Embryonic facial prominence (tissue), 1 donor: ENCODE measurements at regions not wholly inside any gene's neighbourhood (a gene's known extent, or its start where the extent isn't known, plus 50 kb on each side); places are given as distances from the start of the nearest gene placed in this dataset.

ENCODE experiments used
- DNase-seq: peaks from one replicate; pipeline ENCODE4 v3.0.0-alpha.2; 2016; ENCODE audit errors: extremely low spot score

DNA sequence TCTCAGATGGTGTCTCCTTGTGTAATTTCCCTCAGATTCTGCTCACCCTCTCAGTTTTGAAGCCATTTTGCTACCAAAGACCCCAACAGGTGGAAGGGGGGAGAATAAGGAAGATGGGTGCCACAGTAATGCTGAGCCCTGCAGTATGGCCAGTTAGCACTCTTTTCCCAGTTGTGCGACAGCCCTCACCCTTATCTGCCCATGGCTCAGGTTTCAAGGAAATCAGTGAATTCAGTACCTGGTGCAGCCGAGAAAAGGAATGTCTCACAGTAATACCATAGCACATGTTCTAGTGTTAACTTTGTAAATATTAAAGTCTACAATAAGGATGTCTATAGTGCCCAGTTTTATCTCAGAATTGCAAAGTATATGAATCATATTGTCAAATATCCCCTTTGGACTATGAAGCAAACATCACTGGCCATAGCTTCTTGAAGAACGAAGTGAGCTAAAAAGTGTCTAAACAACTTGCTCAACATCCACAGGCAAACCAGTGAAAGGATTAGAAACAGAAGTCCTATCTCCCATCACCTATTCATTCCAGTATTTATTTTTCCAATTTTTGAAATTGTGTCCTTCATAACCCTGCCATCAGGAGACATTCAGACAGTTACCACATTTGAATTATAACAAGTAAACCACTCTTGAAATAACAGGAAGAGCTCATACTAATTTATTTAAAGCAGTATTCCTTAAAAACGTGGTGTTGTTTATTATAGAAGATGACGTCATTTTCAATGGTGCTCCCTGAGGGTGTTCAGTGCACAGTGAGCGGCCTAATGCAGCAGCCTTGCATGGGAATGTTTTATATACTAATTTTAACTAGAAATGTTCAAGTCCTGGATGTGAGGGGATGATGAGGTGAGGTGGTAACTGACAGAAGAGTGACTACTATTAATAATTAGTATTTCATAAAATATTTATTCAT lies 366.2 kb downstream of the TFAP2A start:
- DNase-seq = no peak

- DNase-seq = no peak
Observed at GRCh38 chr6:10042280-10042679, 372.6 kb downstream of the TFAP2A start.

DNA sequence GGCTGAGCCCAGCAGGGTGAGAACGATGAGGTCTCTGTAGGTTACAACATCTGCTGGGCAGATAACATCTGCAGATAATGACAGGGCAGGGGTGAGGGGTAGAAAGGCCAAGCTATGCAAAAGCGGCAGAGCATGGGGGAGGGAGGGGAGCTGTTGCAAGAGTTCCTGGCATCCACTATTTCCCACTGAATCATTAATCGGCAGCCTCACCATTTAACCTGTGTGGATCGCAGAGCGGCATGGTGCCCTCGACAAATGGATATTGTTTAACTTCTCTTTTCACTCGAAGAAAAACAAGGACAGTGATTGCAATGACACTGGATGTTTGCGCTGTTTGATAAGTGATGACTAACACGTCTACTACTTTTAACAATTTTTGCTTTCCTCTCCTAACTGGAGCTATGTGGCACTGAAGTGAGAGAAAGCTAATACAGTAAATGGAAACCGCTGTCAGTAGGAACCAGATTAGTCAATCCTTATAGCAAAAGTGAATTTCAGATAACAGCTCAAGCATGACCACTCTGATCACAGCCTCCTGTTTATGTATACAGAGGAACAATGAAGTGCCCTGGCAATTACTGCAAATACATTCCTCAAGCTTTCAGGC lies 381.5 kb downstream of the TFAP2A start:
- DNase-seq = no peak

DNA sequence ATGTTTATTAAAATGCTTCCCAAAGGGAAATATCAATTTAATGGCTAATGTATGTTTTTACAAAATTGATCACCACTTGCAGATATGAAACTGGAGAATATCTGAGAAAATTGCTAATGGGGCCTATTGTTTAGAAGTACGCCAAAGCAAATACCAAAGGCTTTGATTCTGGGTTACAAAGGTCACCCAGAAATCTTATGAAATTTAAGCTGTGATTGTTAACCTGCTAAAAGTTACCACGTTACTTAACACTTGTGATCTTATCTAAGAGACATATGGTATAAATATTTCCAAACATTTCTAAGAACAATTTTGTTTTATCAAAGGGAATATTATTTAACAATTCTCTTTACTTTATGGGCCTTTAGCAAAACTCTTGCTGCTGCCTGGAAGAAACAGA lies 383.3 kb downstream of the TFAP2A start:
- no peak for DNase-seq

- DNase-seq = no peak
Observed at GRCh38 chr6:10030942-10031537, 383.8 kb downstream of the TFAP2A start.

DNA sequence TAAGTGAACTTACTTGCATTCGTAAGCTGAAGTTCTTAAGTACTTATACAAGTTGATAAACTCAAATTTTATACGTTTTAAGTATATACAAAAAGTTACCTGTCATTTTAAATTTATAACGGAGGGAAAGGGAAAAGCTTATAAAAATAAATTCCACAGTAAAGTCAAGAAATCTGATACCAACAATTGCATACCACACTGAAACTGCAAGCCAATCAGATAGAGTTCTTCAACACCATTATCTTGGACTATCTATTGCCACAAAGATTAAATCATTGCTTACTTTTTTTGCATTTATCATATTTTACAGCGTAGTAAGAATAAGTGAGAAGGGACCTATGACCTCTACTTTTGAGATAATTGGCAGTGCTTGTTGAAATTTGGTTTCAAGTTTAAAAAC lies 386.7 kb downstream of the TFAP2A start:
- no peak for DNase-seq

GRCh38 chr6:10019851-10020250 lies 395.0 kb downstream of the TFAP2A start:
- DNase-seq = no peak

DNA sequence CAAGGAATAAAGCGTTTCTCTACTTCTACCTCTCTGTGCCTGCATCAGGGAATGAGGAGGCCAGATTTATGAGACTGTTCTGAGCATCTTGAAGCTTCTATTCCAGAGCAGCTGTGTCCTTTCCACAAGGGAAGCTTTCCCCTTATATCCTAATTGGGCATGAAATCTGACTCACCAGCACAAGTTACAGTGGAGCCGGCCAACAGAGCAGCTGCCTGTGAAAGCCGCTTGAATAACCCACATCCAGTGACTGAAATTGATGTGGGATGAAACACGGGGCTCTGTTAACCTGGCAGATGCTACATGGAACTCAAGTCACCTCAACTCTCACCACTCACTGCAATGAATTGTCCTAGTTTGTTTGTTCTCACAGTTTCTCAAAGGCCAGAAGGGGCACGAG lies 400.3 kb downstream of the TFAP2A start:
- no peak for DNase-seq

GRCh38 chr6:10000551-10000950 lies 414.3 kb downstream of the TFAP2A start:
- no peak for DNase-seq

DNA sequence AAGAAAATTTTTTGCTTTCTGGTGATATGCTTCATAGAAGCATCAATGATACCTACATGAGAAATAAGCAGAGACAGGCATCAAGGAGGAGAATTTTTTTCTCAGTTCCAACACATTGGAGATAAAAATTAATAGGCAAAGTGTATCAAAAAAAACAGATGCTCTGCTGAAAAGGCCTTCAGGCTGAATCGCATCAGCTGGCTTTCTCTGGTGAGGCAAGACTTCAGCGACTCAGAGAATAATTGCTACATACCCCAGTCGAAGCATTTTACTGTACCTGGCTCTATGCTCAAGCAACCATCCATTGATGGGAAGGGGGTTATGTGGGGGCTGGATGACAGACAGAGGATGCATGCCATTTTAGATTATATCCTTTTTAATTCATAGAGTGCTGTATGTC lies 415.1 kb downstream of the TFAP2A start:
- DNase-seq = no peak

DNA sequence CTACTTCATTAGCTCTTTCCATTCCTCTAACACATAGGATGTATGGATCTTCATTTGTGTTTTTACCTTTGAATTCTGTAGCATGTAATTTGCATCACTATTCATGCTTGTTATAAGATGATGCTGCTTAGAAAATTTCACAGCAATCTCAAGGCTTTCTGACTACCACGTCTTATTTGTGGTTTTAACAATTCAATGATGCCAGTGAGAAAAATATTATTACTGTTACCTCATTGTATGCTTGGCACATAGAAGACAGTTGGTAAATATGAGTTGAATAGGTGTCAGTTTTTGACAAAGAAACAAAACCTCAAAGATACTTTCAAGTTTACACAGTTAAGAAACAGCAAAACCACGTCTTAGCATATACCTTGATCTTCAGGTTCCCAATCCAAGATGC lies 428.6 kb downstream of the TFAP2A start:
- DNase-seq = no peak

- DNase-seq = no peak
Observed at GRCh38 chr6:9985481-9985880, 429.4 kb downstream of the TFAP2A start.

DNA sequence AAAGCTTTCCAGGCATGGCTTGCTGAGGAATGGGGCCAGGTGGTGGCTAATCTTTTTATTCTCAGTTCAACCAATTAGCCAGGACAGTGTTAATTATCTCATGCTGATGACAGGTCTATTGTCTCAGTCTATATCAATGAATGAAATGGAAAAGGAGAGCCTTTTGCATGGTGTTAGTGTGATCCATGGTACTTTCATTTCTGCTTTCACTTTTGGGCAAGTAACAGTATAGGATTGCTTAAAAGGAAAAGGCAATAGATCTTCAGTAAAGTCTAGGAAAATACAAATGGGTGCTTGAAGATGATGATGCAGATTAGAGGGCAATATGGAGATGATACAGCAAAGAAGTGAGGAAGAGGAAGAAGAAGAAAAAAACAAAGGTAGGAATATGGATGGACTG lies 430.3 kb downstream of the TFAP2A start:
- DNase-seq = no peak

DNA sequence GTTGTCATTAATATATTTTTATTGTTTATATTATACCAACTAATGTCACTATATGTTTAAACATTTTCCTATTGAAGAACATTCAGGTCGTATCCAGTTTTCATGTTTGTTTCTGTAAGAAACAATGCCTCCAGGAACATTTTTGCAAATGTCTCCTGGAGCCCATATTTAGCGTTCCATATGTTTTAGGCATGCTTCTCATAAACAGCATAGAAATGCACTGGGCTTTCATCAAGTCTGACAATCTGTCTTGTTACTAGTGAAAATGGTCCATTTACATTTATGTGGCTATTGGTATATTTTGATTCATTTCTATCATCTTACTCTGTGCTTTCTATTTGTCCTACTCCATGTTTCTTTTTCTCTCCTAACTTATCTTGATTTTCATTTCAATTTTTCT lies 431.7 kb downstream of the TFAP2A start:
- DNase-seq = no peak

DNA sequence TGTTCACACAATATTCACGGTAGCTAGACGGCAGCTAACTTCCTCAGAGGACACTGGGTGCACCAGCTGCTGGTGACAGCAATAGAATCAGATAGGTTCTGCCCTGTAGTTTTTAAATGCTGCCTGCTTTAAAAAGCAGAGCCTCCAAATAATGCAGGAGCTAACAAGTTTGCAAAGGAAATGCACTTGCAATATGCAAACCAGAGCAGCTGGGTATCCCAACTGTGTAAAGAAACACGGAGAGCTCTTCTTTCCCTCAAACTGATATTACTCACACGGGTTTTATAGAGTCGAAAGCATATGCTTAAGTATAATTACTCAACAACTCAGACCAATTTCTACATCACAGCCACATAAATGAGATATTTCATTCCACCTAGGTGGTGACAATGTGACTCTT lies 432.7 kb downstream of the TFAP2A start:
- DNase-seq = no peak

DNA sequence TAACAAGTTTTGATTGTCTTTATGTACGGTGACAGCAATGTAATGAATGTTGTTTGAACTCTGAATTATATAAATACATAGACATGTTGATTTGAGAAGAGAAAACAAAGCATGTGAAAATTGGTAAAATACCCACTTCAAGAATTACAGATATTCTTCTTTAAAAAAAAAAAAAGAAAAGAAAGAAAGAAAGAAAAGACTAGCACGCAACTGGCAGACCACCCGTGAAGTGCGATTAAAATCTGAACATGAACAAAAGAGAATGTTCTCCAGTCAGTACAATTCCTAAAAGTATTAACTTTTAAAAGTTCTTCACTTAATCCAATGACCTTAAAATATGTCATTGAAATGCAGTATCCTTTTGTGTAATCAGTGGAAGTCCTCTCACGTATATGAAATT lies 434.9 kb downstream of the TFAP2A start:
- no peak for DNase-seq

DNA sequence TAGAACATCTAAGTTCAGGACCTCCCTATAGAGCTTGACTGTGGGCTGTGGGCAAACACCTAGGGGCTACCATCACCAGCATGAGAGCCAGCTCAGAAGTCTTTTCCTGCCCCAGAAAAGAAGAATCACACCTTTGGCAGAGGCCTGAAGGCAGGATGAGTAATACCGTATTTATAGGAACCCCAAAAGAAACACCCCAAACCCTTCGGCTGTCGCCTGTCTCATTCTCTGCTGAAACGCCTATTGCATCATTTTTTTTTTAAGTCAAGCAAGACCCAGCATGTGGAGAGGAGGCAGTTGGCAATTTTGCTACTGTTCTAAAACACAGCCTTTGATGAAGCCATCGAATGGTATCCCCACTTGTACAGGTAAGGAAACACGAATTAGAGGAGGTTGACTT lies 436.4 kb downstream of the TFAP2A start:
- DNase-seq = no peak

DNA sequence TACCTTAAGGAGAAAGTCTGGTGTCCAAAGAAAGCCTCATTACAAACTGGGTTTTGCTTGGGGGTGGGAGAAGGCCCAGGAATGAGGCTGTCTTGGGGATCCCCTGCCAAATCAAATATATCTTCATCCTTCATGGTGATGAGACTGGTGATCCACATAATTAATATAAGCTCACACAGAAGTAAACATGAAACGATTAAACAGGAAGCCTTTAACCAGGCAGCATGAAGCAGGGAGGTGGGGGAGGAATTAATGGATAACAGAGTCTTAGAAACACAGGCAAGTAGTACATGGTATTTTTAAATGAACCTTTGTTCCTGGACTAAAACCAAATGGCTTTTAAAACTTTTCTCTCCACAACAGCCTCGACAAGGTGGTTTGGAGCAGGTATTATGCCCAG lies 437.5 kb downstream of the TFAP2A start:
- DNase-seq = no peak

DNA sequence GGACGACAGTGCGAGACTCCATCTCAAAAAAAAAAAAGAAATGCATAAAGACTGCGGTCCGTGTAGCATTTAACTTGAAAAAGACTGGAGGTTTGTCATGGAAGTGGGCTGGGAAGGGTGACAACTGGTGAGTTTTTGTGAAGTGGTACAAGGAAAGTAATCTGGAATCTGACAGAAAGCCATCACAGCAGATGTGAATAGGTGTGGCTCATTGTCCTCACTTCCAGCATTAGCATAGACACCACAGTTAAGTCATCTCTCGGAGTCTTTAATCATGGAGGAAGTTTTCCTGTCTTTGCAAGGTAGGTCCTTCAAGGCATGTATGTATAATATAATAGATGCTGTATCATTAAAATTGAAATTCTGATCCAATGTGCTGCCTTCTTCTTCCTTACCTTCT lies 453.2 kb downstream of the TFAP2A start:
- DNase-seq = no peak

- DNase-seq = no peak
Observed at GRCh38 chr6:9957215-9957759, 457.6 kb downstream of the TFAP2A start.

- DNase-seq = no peak
Observed at GRCh38 chr6:9948678-9949077, 466.2 kb downstream of the TFAP2A start.

GRCh38 chr6:9943986-9944385 lies 470.9 kb downstream of the TFAP2A start:
- DNase-seq = no peak

DNA sequence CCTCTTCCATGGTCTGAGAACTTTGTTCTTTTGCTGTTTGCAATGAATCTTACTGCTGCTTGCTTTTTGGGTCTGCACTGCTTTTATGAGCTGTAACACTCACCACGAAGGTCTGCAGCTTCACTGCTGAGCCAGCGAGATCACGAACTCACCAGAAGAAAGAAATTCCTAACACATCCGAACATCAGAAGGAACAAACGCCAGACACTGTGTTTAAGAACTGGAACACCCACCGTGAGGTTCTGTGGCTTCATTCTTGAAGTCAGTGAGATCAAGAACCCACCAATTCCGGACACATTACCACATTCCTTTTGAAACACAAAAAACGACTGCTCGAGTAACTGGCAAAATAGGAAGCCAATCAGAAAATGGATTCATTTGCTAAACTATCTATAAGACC lies 471.8 kb downstream of the TFAP2A start:
- DNase-seq = no peak
